ENCODE measurements at regions not wholly inside any gene's neighbourhood (a gene's known extent, or its start where the extent isn't known, plus 50 kb on each side); places are given as distances from the start of the nearest gene placed in this dataset.
"Not testable (repeated sequence)": the region's sequence is repeated elsewhere in the genome, so short reads cannot be mapped to it uniquely, and the experiment has no call there.

DNA sequence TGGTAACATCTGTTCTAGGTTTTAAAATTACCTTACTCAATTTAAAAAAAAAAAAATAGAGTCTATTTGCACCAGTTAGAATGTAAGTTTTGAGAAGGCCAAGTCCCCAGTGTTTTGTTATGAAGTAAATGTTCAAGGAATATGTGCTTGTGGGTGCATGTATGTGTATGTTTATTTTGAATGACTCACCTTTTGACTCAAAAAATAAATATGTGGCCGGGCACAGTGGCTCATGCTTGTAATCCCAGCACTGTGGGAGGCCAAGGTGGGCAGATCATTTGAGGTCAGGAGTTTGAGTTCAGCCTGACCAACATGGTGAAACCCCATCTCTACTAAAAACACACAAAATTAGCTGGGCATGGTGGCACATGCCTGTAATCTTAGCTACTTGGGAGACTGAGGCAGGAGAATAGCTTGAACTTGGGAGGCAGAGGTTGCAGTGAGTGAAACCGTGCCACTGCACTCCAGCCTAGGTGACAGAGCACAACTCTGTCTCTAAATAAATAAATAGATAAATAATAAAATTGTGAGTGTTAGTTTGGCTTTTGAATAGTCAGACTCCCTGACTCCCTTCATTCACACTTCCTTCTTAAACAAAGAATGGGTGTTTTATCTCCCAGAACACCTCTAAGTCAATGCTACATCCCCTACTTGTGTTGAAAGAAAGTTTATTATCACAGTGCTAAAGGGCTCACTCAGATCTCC lies 511.3 kb upstream of the PCDH7 start:
- TF ChIP-seq, protein P1, sequence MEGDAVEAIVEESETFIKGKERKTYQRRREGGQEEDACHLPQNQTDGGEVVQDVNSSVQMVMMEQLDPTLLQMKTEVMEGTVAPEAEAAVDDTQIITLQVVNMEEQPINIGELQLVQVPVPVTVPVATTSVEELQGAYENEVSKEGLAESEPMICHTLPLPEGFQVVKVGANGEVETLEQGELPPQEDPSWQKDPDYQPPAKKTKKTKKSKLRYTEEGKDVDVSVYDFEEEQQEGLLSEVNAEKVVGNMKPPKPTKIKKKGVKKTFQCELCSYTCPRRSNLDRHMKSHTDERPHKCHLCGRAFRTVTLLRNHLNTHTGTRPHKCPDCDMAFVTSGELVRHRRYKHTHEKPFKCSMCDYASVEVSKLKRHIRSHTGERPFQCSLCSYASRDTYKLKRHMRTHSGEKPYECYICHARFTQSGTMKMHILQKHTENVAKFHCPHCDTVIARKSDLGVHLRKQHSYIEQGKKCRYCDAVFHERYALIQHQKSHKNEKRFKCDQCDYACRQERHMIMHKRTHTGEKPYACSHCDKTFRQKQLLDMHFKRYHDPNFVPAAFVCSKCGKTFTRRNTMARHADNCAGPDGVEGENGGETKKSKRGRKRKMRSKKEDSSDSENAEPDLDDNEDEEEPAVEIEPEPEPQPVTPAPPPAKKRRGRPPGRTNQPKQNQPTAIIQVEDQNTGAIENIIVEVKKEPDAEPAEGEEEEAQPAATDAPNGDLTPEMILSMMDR (conservative IDR thresholded peaks at IDR 0.05; ENCODE audit: low read length): no peak
- no peak for DNase-seq (ENCODE audit: low read depth)
- H3K4me3 ChIP-seq (ENCODE audit: low read length): no peak overlapping the region

DNA sequence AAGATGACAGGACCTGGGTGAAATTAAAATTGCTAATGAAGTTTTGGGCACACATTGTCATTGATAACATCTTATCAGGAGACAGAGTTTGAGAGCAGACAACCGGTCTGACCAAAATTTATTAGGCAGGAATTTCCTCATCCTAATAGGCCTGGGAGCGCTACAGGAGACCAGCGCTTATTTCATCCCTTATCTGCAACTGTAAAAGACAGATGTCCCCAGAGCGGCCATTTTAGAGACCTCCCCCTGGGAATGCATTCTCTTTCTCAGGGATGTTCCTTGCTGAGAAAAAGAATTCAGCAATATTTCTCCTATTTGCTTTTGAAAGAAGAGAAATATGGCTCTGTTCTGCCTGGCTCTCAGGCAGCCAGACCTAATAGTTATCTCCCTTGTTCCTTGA lies 504.2 kb upstream of the PCDH7 start:
- DNase-seq (ENCODE audit: low read depth); H3K4me3 ChIP-seq (ENCODE audit: low read length): not testable (repeated sequence)

DNA sequence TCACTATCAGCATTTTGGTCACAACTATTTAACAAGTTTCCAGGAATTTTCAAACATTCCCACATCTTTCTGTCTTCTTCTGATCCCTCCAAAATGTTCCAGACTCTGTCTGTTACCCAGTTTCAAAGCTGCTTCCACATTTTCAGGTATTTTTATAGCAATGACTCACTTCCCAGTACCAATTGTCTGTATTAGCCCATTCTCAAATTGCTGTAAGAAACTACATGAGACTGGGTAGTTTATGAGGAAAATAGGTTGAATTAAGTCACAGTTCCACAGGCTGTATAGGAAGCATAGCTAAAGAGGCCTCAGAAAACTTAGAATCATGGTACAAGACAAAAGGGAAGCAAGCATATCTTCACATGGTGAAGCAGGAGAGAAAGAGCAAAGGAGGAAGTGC lies 475.0 kb upstream of the PCDH7 start:
- no peak for DNase-seq (ENCODE audit: low read depth)
- TF ChIP-seq, protein P1 (conservative IDR thresholded peaks at IDR 0.05; ENCODE audit: low read length): no peak
- no peak overlapping the region for H3K4me3 ChIP-seq (ENCODE audit: low read length)

DNA sequence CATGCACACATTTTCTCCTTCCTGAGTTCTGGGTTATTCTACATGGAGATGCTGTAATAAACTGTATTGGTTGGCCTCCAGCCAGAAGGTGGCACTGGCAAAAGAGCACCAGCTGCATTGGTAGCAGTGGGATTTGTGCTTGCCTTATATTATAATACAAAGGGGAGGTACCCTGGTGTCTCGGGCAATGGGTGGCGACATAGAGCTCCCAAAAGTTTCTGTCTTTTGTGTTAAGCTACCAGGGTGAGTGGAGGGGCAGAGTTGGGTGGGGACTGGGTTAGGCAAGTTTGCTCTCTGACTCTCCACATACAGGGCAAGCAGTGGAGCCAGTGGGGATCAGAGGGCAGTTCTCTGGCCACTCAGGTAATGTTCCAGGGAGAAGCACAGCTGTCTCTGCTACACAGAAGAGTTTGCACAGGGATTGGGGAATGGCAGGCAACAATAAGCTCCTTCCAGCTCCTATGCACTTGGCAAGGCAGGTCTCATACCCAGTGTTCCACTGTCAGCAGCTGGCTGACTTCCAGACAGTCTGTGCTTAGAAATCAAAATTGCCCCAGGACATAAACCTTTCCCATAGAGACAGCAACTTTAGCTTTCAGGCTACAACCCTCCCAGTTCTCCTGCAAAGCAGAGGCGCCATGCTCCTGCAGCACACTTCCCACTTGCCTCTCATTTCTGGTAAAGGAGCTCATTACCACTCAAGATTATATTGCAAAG lies 463.9 kb upstream of the PCDH7 start:
- no peak overlapping the region for H3K4me3 ChIP-seq (ENCODE audit: low read length)
- no peak for DNase-seq (ENCODE audit: low read depth)
- TF ChIP-seq, protein P1 (conservative IDR thresholded peaks at IDR 0.05; ENCODE audit: low read length): no peak

DNA sequence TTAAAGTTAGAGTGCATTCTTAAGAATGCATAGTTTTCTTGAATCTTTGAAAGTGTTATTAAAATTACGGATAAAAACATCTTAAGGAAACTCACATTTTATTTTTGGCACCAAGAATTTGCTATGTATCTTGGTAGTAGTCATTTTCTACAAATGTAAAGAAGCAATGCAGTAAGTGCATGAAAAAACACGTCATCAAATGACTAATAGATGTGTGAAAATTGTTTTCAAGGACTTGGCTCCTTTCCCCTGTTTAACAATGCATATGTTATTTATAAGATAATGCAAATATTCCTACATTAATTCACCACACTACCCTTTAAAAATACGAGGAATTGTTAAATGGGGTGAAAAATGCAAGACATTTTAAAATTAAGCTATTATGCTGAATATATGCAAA lies 461.2 kb upstream of the PCDH7 start:
- DNase-seq (ENCODE audit: low read depth): no peak
- TF ChIP-seq, protein P1 (conservative IDR thresholded peaks at IDR 0.05; ENCODE audit: low read length): no peak

DNA sequence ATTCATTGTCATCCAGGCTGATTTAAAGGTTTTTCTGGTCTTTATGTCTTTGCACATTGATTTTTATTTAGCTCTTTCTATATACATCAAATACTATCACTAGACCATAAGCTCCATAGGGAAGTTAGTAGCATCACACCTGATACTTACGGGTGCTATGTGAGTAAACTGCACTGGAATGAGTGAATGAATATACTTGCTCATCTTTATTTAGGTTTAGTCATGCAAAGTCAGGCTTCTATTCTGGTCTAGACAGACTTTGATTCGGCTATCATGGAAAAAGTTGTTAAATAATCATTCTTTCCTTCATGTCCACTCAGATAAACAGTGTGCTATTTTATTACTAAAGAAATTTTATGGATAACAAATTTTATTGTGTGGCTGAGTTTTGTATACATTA lies 457.8 kb upstream of the PCDH7 start:
- no peak overlapping the region for H3K4me3 ChIP-seq (ENCODE audit: low read length)
- TF ChIP-seq, protein P1 (conservative IDR thresholded peaks at IDR 0.05; ENCODE audit: low read length): no peak
- DNase-seq (ENCODE audit: low read depth): no peak

More for the DNA sequence above, 461.2 kb upstream of the PCDH7 start:
- H3K4me3 ChIP-seq (ENCODE audit: low read length): no peak overlapping the region

DNA sequence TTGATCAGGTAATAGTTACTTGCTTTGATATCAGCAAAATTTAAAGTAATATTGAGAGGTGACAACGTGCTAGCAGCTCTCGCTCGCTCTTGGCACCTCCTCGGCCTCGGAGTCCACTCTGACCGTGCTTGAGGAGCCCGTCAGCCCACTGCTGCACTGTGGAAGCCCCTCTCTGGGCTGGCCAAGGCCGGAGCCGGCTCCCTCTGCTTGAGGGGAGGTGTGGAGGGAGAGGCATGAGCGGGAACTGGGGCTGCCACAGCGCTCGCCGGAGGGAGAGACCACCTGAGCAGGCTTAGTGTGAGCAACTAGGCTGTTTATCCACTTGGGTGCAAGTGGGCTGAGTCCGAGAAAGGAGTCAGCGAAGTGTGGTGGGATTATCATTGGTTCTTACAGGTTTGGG lies 455.7 kb upstream of the PCDH7 start:
- no peak overlapping the region for H3K4me3 ChIP-seq (ENCODE audit: low read length)
- TF ChIP-seq, protein P1 (conservative IDR thresholded peaks at IDR 0.05; ENCODE audit: low read length): no peak
- no peak for DNase-seq (ENCODE audit: low read depth)

Data from AG10803 (cell line).